Fibroblast of lung (primary cell): ENCODE measurements at regions not wholly inside any gene's neighbourhood (a gene's known extent, or its start where the extent isn't known, plus 50 kb on each side); places are given as distances from the start of the nearest gene placed in this dataset.

Experiments used
- DNase-seq, 2 donors: peaks; one replicate each; pipeline versions ENCODE4 v3.0.0 to v3.0.0-alpha.2; 2010; ENCODE audit warnings: low read depth in 2 of 2
- H2AFZ ChIP-seq: 2 replicates; pipeline ENCODE4 v1.5.1; 2012; ENCODE audit warnings: low read length, control low read depth, inconsistent platforms
- H3K27ac ChIP-seq: 2 replicates; pipeline ENCODE4 v1.5.1; 2011; ENCODE audit warnings: low read length, control low read depth; ENCODE audit not compliant: insufficient read depth
- H3K27me3 ChIP-seq: 2 replicates; pipeline ENCODE4 v1.5.1; 2011; ENCODE audit warnings: mild to moderate bottlenecking, low read length; ENCODE audit not compliant: control insufficient read depth, insufficient read depth
- H3K36me3 ChIP-seq: 2 replicates; pipeline ENCODE4 v1.5.1; 2011; ENCODE audit warnings: low read length; ENCODE audit not compliant: control insufficient read depth, insufficient read depth
- H3K4me1 ChIP-seq: 2 replicates; pipeline ENCODE4 v1.5.1; 2011; ENCODE audit warnings: low read length; ENCODE audit not compliant: control insufficient read depth, insufficient read depth; ENCODE audit errors: extremely low read depth
- H3K4me2 ChIP-seq: 2 replicates; pipeline ENCODE4 v1.5.1; 2011; ENCODE audit warnings: low read length, control low read depth; ENCODE audit not compliant: insufficient read depth; ENCODE audit errors: extremely low read depth
- H3K4me3 ChIP-seq, 4 experiments: fragments of 200-600 bp in 1 of 4; sonication (generic) in 1 of 4; replicated peaks in 1 of 4; 2 replicates each; pipeline ENCODE4 v1.5.1; 2011 to 2016; ENCODE audit warnings: low read length in 4 of 4, low read depth in 3 of 4, mild to moderate bottlenecking in 3 of 4, control low read depth in 2 of 4, inconsistent platforms in 1 of 4, mixed read lengths in 1 of 4; ENCODE audit not compliant: insufficient read depth in 1 of 4; ENCODE audit errors: control extremely low read depth in 1 of 4
- H3K79me2 ChIP-seq: 2 replicates; pipeline ENCODE4 v1.5.1; 2012; ENCODE audit warnings: mild to moderate bottlenecking, low read length, inconsistent platforms; ENCODE audit not compliant: control insufficient read depth, insufficient read depth
- H3K9ac ChIP-seq: 2 replicates; pipeline ENCODE4 v1.5.1; 2011; ENCODE audit warnings: mild to moderate bottlenecking, low read length, control low read depth; ENCODE audit not compliant: insufficient read depth
- H3K9me3 ChIP-seq: 2 replicates; pipeline ENCODE4 v1.5.1; 2012; ENCODE audit warnings: low read depth, low read length; ENCODE audit not compliant: control insufficient read depth, insufficient read depth
- H4K20me1 ChIP-seq: 2 replicates; pipeline ENCODE4 v1.5.1; 2011; ENCODE audit warnings: low read length; ENCODE audit not compliant: control insufficient read depth, insufficient read depth; ENCODE audit errors: extremely low read depth
- EZH2 ChIP-seq: IDR thresholded peaks from 2 replicates; pipeline ENCODE4 v1.5.1; 2012; ENCODE audit warnings: low read length, control low read depth, mild to moderate bottlenecking; ENCODE audit errors: missing control alignments
- TF ChIP-seq, protein P1 (sequence below), 2 donors: IDR thresholded peaks in 1 of 2; conservative IDR thresholded peaks in 1 of 2; 1 replicate in 1 of 2; 2 replicates in 1 of 2; pipeline ENCODE4 v1.5.1; 2011 to 2012; ENCODE audit warnings: low read length in 2 of 2, control low read depth in 1 of 2, inconsistent platforms in 1 of 2, low read depth in 1 of 2, mild to moderate bottlenecking in 1 of 2

DNA sequence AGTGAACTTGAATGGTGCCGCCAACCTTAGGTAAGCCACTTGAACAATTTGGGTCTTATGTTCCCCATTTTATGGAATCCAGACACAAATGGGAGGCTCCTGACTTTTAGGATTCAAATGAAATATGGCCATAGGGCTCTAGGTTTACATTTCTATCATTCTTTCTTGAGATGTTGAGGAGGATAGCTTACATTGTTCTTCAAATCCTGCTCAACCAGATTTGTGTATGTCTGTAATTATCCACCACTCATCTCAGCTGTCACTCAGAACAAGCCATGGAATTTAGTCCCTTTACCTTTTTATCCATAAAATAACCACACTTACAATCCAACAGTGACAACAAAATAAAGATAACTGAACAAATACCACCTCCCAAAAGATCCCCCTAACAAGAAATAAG is 682.9 kb upstream of the PTBP2 start:
- Histone ChIP-seq H3K27me3 (no peaks in the 10 kb centered on the region), H3K4me1 (no peaks in the 10 kb centered on the region), H4K20me1 (no peaks in the 10 kb centered on the region), H3K27ac (no peak overlapping the region), H3K9ac (no peak overlapping the region), H3K79me2 (no peaks in the 10 kb centered on the region), H2AFZ (no peak overlapping the region), H3K9me3 (no peaks in the 10 kb centered on the region), H3K4me2 (no peak overlapping the region), H3K4me3 (no peak overlapping the region), H3K36me3 (no peaks in the 10 kb centered on the region)
- TF ChIP-seq, protein P1, sequence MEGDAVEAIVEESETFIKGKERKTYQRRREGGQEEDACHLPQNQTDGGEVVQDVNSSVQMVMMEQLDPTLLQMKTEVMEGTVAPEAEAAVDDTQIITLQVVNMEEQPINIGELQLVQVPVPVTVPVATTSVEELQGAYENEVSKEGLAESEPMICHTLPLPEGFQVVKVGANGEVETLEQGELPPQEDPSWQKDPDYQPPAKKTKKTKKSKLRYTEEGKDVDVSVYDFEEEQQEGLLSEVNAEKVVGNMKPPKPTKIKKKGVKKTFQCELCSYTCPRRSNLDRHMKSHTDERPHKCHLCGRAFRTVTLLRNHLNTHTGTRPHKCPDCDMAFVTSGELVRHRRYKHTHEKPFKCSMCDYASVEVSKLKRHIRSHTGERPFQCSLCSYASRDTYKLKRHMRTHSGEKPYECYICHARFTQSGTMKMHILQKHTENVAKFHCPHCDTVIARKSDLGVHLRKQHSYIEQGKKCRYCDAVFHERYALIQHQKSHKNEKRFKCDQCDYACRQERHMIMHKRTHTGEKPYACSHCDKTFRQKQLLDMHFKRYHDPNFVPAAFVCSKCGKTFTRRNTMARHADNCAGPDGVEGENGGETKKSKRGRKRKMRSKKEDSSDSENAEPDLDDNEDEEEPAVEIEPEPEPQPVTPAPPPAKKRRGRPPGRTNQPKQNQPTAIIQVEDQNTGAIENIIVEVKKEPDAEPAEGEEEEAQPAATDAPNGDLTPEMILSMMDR (conservative IDR thresholded peaks at IDR 0.05 in 1 of 2, IDR thresholded peaks at IDR 0.05 in 1 of 2; ENCODE audit: low read depth in 1 of 2, low read length in 2 of 2) = no peak
- TF ChIP-seq EZH2 = no peak
- DNase-seq = no peak

DNA sequence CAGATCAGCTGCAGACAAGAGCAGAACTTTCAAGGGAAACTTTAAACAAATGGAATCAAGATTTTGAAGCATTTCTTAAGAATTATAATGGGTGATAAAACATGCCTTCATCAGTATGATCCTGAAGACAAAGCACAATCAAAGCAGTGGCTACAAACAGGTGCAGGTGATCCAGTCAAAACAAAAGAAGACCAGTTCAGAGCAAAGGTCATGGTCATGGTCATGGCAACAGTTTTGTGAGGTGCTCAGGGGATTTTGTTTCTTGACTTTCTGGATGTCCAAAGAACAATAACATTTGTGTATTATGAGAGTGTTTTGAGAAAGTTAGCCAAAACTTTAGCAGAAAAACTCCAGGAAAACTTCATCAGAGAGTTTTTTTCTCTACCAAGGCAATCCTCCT is 681.7 kb upstream of the PTBP2 start:
- Histone ChIP-seq H3K27me3 (no peaks in the 10 kb centered on the region), H3K4me2 (no peak overlapping the region), H4K20me1 (no peaks in the 10 kb centered on the region), H3K4me1 (no peaks in the 10 kb centered on the region), H3K4me3 (no peak overlapping the region), H2AFZ (no peak overlapping the region), H3K9ac (no peak overlapping the region), H3K79me2 (no peaks in the 10 kb centered on the region), H3K9me3 (no peaks in the 10 kb centered on the region), H3K36me3 (no peaks in the 10 kb centered on the region), H3K27ac (no peak overlapping the region)
- no peak for DNase-seq
- TF ChIP-seq, protein P1 (conservative IDR thresholded peaks at IDR 0.05 in 1 of 2, IDR thresholded peaks at IDR 0.05 in 1 of 2; ENCODE audit: low read depth in 1 of 2, low read length in 2 of 2) = no peak
- no peak for TF ChIP-seq EZH2

DNA sequence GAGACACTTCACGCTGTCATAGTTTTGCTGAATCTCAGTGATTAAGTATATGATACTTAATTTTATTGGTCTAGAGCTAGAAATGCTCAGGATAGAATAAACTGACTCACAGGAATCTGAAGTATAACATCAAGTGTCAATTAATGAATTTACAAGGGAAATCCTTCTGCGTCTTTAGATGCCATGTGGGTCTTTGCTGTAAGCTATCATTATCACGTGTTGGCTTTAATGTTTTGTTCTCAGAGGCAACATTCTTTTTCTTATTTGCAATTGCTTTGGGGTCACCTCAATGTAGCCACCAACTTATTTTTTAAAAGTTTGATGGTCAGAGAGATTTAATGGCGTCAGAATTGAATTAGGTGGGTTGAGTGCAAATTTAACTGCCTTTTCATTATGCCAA is 680.1 kb upstream of the PTBP2 start:
- no peaks in the 10 kb centered on the region for H3K27me3 ChIP-seq
- no peak overlapping the region for H3K9ac ChIP-seq
- H3K4me3 ChIP-seq = no peak overlapping the region
- H3K4me2 ChIP-seq = no peak overlapping the region
- no peaks in the 10 kb centered on the region for H3K79me2 ChIP-seq
- H2AFZ ChIP-seq = no peak overlapping the region
- H3K9me3 ChIP-seq = no peaks in the 10 kb centered on the region
- DNase-seq = no peak
- TF ChIP-seq, protein P1 (conservative IDR thresholded peaks at IDR 0.05 in 1 of 2, IDR thresholded peaks at IDR 0.05 in 1 of 2; ENCODE audit: low read depth in 1 of 2, low read length in 2 of 2) = no peak
- TF ChIP-seq EZH2 = no peak
- H3K4me1 ChIP-seq = no peaks in the 10 kb centered on the region
- H3K27ac ChIP-seq = no peak overlapping the region
- H3K36me3 ChIP-seq = no peaks in the 10 kb centered on the region
- no peaks in the 10 kb centered on the region for H4K20me1 ChIP-seq
